K562 (cell line): ENCODE measurements at regions not wholly inside any gene's neighbourhood (a gene's known extent, or its start where the extent isn't known, plus 50 kb on each side); places are given as distances from the start of the nearest gene placed in this dataset.

Experiments used
- ATAC-seq: fragments of 200-7000 bp; cut with Tn5 transposase; 3 replicates; pipeline ENCODE4 v1.9.1; 2020; ENCODE audit warnings: moderate library complexity
- BruUV-seq: library from RNA; stranded (reverse); fragments of 400-500 nt; replicated peaks from 2 replicates; lab custom pipeline; 2021; lab: Mats Ljungman, UMichigan
- CTCF ChIA-PET: fragments of 300-600 bp; formaldehyde crosslinking; extraction: SDS; loops from one replicate; lab custom pipeline; 2021; ENCODE audit warnings: low intra/inter-chr PET ratio; lab: Yijun Ruan, JAX
- POLR2A ChIA-PET: fragments of 300-600, 350-650 bp; sonication (Branson Sonifier 250); formaldehyde crosslinking; extraction: SDS; loops from one replicate; lab custom pipeline; 2021; ENCODE audit warnings: antibody characterized with exemption, inconsistent platforms; lab: Yijun Ruan, JAX
- DNase-seq, 4 experiments: peaks; one replicate each; pipeline versions ENCODE4 v3.0.0 to v3.0.0-alpha.2; 2011 to 2018; ENCODE audit warnings: low spot score in 3 of 4, mixed read lengths in 3 of 4; ENCODE audit errors: extremely low read depth in 1 of 4
- FAIRE-seq: peaks from 2 replicates; lab custom pipeline; 2011; peaks lifted over from hg19 to GRCh38; lab: Jason Lieb, UNC
- H2AFZ ChIP-seq: 2 replicates; pipeline ENCODE4 v1.6.0; 2011; ENCODE audit warnings: low read depth, low read length, control low read depth, inconsistent platforms
- H3K27ac ChIP-seq: fragments of 200-600 bp; 3 replicates; pipeline ENCODE4 v1.8.0; 2011; ENCODE audit warnings: low read depth, mild to moderate bottlenecking, control low read depth, inconsistent platforms, low read length, moderate library complexity, mixed read lengths; ENCODE audit errors: extremely low read depth
- H3K27me3 ChIP-seq, 2 experiments: fragments of 300-600 bp in 1 of 2; 2 replicates in 1 of 2; 3 replicates in 1 of 2; pipeline versions ENCODE4 v1.6.0 to v1.8.0; 2011; ENCODE audit warnings: inconsistent platforms in 2 of 2, low read length in 2 of 2, mild to moderate bottlenecking in 1 of 2, mixed read lengths in 1 of 2, moderate library complexity in 1 of 2; ENCODE audit not compliant: control insufficient read depth in 2 of 2, insufficient read depth in 2 of 2
- H3K36me3 ChIP-seq: fragments of 300-600 bp; 3 replicates; pipeline ENCODE4 v1.8.0; 2011; ENCODE audit warnings: mild to moderate bottlenecking, low read length, inconsistent platforms; ENCODE audit not compliant: control insufficient read depth, insufficient read depth
- H3K4me1 ChIP-seq, 2 experiments: fragments of 200-600 bp in 1 of 2; replicated peaks in 1 of 2; 2 replicates in 1 of 2; 3 replicates in 1 of 2; pipeline versions ENCODE4 v1.5.1 to v1.8.0; 2011; ENCODE audit warnings: inconsistent platforms in 2 of 2, low read length in 2 of 2, mild to moderate bottlenecking in 1 of 2, mixed read lengths in 1 of 2, moderate library complexity in 1 of 2; ENCODE audit not compliant: control insufficient read depth in 2 of 2, insufficient read depth in 2 of 2
- H3K4me2 ChIP-seq: 2 replicates; pipeline ENCODE4 v1.6.1; 2011; ENCODE audit warnings: low read length, control low read depth, inconsistent platforms, mixed read lengths; ENCODE audit not compliant: insufficient read depth
- H3K4me3 ChIP-seq: fragments of 200-600 bp; sonication (generic), shearing (Covaris generic); 2 replicates; pipeline ENCODE4 v1.5.1; 2016; ENCODE audit warnings: control low read depth, inconsistent platforms
- H3K79me2 ChIP-seq: fragments of 200-600 bp; 3 replicates; pipeline ENCODE4 v1.8.0; 2011; ENCODE audit warnings: low read length, inconsistent platforms; ENCODE audit not compliant: control insufficient read depth, insufficient read depth
- H3K9ac ChIP-seq, 2 experiments: 2 replicates each; pipeline versions ENCODE4 v1.6.0 to v1.6.1; 2011; ENCODE audit warnings: low read depth in 2 of 2, low read length in 2 of 2, control low read depth in 1 of 2, inconsistent platforms in 1 of 2, mild to moderate bottlenecking in 1 of 2, mixed read lengths in 1 of 2; ENCODE audit not compliant: insufficient read depth in 1 of 2
- H3K9me1 ChIP-seq: one replicate; pipeline ENCODE4 v1.6.0; 2011; ENCODE audit warnings: inconsistent platforms, mild to moderate bottlenecking, low read length, moderate library complexity; ENCODE audit not compliant: control insufficient read depth, insufficient read depth
- H3K9me3 ChIP-seq: replicated peaks from 2 replicates; pipeline ENCODE4 v1.5.1; 2011; ENCODE audit warnings: low read depth, low read length, inconsistent platforms; ENCODE audit not compliant: control insufficient read depth, insufficient read depth
- H4K20me1 ChIP-seq: replicated peaks from 2 replicates; pipeline ENCODE4 v1.6.1; 2011; ENCODE audit warnings: low read length, inconsistent platforms, mixed read lengths; ENCODE audit not compliant: control insufficient read depth, insufficient read depth
- CC2D1A ChIP-seq: fragments of 450-650 bp; IDR thresholded peaks from 2 replicates; pipeline ENCODE4 v1.6.1; 2017; ENCODE audit warnings: mild to moderate bottlenecking
- HDAC2 ChIP-seq: fragments of 450-650 bp; IDR thresholded peaks from 2 replicates; pipeline ENCODE4 v1.6.1; 2016; ENCODE audit warnings: mild to moderate bottlenecking
- HSF4 ChIP-seq: fragments of 250-450 bp; sonication (Bioruptor Pico); IDR thresholded peaks from 2 replicates; pipeline ENCODE4 v2.1.2; 2022; ENCODE audit warnings: mild to moderate bottlenecking, moderate library complexity, borderline replicate concordance
- LEF1 ChIP-seq: fragments of 450-650 bp; IDR thresholded peaks from 2 replicates; pipeline ENCODE4 v1.6.1; 2016; ENCODE audit warnings: mild to moderate bottlenecking
- NR4A1 ChIP-seq, 2 experiments: fragments of 250-450 bp in 1 of 2; fragments of 450-650 bp in 1 of 2; sonication (Bioruptor Pico) in 1 of 2; IDR thresholded peaks; 2 replicates each; pipeline versions ENCODE4 v1.4.0 to v1.6.1; 2016 to 2020; ENCODE audit warnings: mild to moderate bottlenecking in 2 of 2, missing compliant biosample characterization in 1 of 2, missing genetic modification characterization in 1 of 2, moderate library complexity in 1 of 2
- TAF15 ChIP-seq: fragments of 200-400 bp; formaldehyde crosslinking; IDR thresholded peaks from 2 replicates; pipeline ENCODE4 v1.6.1; 2017; ENCODE audit warnings: mild to moderate bottlenecking, low read depth, low read length, moderate library complexity
- ZNF263 ChIP-seq: sonication (generic); formaldehyde crosslinking; IDR thresholded peaks from 2 replicates; pipeline ENCODE4 v1.8.0; 2022; ENCODE audit warnings: mild to moderate bottlenecking, missing genetic modification reagents, borderline replicate concordance
- ZNF311 ChIP-seq: fragments of 250-450 bp; sonication (Bioruptor Pico); IDR thresholded peaks from 2 replicates; pipeline ENCODE4 v1.4.0; 2020; ENCODE audit warnings: mild to moderate bottlenecking, moderate library complexity
- ZNF764 ChIP-seq: fragments of 250-450 bp; sonication (Bioruptor Pico); IDR thresholded peaks from 2 replicates; pipeline ENCODE4 v1.4.0; 2020; ENCODE audit warnings: low read depth, mild to moderate bottlenecking, moderate library complexity
- WGBS: fragments of 100-300 bp; shearing (Covaris generic); methylation state at CpG from one replicate; pipeline ENCODE4 v1.1.6; 2016; ENCODE audit warnings: low coverage, mixed read lengths; ENCODE audit not compliant: insufficient coverage; ENCODE audit errors: missing lambda C conversion rate; 5-methylcytosine and 5-hydroxymethylcytosine counted together
- in situ Hi-C: fragments of 300-500 bp; cut with MboI; formaldehyde crosslinking; loops from 4 replicates; pipeline ENCODE4 v1.15.0; 2018; ENCODE audit warnings: inconsistent platforms, mixed read lengths
- intact Hi-C: fragments of 100-400 bp; cut with micrococcal nuclease; formaldehyde crosslinking; loops from 2 replicates; pipeline ENCODE4 v1.14.2; 2022
- TF ChIP-seq, protein P1 (sequence below): fragments of 250-450 bp; sonication (Bioruptor Pico); IDR thresholded peaks from 2 replicates; pipeline ENCODE4 v1.5.0; 2021
- TF ChIP-seq, protein P2 (sequence below): fragments of 450-650 bp; conservative IDR thresholded peaks from 2 replicates; pipeline ENCODE4 v1.6.1; 2016; ENCODE audit warnings: missing genetic modification characterization, low read depth, mild to moderate bottlenecking, missing compliant biosample characterization, moderate library complexity
- TF ChIP-seq, protein P3 (sequence below): sonication (generic); formaldehyde crosslinking; IDR thresholded peaks from 2 replicates; pipeline ENCODE4 v1.8.1; 2023; ENCODE audit warnings: mild to moderate bottlenecking, missing genetic modification reagents

DNA sequence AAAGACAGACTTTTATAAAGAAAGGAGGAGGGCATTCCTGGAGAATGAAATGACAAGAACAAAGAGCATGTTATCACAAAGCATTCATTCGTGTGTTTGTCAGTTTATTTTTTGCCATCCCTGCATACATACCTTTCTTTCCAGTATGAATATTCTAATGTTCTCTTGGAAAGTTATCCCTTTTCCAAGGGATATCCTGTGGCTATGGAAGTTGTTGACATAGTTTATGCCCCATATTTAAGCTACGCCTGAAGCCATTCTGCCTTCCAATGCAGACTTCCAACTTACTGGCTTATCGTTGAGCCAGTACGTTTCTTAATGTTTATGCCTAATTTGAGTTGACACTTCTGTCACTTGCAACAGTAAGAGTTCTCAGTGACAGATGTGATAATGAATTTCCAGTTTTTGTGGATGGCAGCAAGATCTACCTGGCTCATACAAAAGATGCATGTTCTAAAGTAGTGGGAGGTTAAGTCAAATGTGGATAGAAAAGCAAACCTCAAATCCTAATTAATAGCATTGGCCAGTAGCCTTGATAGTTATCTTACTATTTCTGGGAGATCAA is 133.3 kb upstream of the ANO3 start:
- TF ChIP-seq HSF4 (CRISPR knock-in tag) = no peak
- TF ChIP-seq, protein P1, sequence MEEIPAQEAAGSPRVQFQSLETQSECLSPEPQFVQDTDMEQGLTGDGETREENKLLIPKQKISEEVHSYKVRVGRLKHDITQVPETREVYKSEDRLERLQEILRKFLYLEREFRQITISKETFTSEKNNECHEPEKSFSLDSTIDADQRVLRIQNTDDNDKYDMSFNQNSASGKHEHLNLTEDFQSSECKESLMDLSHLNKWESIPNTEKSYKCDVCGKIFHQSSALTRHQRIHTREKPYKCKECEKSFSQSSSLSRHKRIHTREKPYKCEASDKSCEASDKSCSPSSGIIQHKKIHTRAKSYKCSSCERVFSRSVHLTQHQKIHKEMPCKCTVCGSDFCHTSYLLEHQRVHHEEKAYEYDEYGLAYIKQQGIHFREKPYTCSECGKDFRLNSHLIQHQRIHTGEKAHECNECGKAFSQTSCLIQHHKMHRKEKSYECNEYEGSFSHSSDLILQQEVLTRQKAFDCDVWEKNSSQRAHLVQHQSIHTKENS (CRISPR knock-in tag) = no peak
- no peak for TF ChIP-seq LEF1
- TF ChIP-seq, protein P2, sequence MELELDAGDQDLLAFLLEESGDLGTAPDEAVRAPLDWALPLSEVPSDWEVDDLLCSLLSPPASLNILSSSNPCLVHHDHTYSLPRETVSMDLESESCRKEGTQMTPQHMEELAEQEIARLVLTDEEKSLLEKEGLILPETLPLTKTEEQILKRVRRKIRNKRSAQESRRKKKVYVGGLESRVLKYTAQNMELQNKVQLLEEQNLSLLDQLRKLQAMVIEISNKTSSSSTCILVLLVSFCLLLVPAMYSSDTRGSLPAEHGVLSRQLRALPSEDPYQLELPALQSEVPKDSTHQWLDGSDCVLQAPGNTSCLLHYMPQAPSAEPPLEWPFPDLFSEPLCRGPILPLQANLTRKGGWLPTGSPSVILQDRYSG (tag) = no peak
- TF ChIP-seq HDAC2 = no peak
- TF ChIP-seq ZNF263 = no peak
- TF ChIP-seq ZNF311 = no peak
- no peak for TF ChIP-seq ZNF764 (CRISPR knock-in tag)
- TF ChIP-seq NR4A1 (CRISPR knock-in tag; IDR thresholded peaks at IDR 0.05) = no peak
- no peak for TF ChIP-seq NR4A1 (tag; IDR thresholded peaks at IDR 0.05)
- TF ChIP-seq CC2D1A = no peak
- TF ChIP-seq, protein P3, sequence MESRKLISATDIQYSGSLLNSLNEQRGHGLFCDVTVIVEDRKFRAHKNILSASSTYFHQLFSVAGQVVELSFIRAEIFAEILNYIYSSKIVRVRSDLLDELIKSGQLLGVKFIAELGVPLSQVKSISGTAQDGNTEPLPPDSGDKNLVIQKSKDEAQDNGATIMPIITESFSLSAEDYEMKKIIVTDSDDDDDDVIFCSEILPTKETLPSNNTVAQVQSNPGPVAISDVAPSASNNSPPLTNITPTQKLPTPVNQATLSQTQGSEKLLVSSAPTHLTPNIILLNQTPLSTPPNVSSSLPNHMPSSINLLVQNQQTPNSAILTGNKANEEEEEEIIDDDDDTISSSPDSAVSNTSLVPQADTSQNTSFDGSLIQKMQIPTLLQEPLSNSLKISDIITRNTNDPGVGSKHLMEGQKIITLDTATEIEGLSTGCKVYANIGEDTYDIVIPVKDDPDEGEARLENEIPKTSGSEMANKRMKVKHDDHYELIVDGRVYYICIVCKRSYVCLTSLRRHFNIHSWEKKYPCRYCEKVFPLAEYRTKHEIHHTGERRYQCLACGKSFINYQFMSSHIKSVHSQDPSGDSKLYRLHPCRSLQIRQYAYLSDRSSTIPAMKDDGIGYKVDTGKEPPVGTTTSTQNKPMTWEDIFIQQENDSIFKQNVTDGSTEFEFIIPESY (CRISPR knock-in tag) = no peak
- TF ChIP-seq TAF15 = no peak
- H2AFZ ChIP-seq = no peak overlapping the region
- H3K4me1 ChIP-seq = no peaks in the 10 kb centered on the region
- ChIA-PET POLR2A (no interaction called here), CTCF (no interaction called here)
- no peak overlapping the region for H3K27ac ChIP-seq
- no TSS peak for BruUV-seq
- no peaks in the 10 kb centered on the region for H3K9me1 ChIP-seq
- no peaks in the 10 kb centered on the region for H4K20me1 ChIP-seq
- DNase-seq = no peak
- no peaks in the 10 kb centered on the region for H3K36me3 ChIP-seq
- intact Hi-C loops (no loop called here), in situ Hi-C loops (no loop called here)
- ATAC-seq = no peak
- no peaks in the 10 kb centered on the region for H3K79me2 ChIP-seq
- FAIRE-seq = no peak
- WGBS = 0% methylated on average over 4 of the region's 4 CpGs
- no peak overlapping the region for H3K4me2 ChIP-seq
- H3K9me3 ChIP-seq = no peaks in the 10 kb centered on the region; the same call in 1 of the 2 replicates
- no peak overlapping the region for H3K4me3 ChIP-seq
- no peaks in the 10 kb centered on the region for H3K27me3 ChIP-seq
- no peak overlapping the region for H3K9ac ChIP-seq
